Pancreas (tissue), 10 donors: ENCODE measurements at regions not wholly inside any gene's neighbourhood (a gene's known extent, or its start where the extent isn't known, plus 50 kb on each side); places are given as distances from the start of the nearest gene placed in this dataset.

ENCODE experiments used
- ATAC-seq, 4 donors: fragments of 200-7000 bp; cut with Tn5 transposase; one replicate each; pipeline versions ENCODE4 v1.8.0 to v1.9.1; 2020; ENCODE audit warnings: mild to moderate bottlenecking in 4 of 4, moderate library complexity in 4 of 4
- DNase-seq, 6 donors: peaks; one replicate each; pipeline ENCODE4 v3.0.0-alpha.2; 2020
- FAIRE-seq: peaks from 2 replicates; lab custom pipeline; 2012; peaks lifted over from hg19 to GRCh38; lab: Jason Lieb, UNC
- H3K27ac ChIP-seq, 4 donors: fragments of 200-600 bp; sonication (generic); 1 replicate in 3 of 4; 2 replicates in 1 of 4; pipeline versions ENCODE4 v1.5.0 to v1.8.0; 2020
- H3K27me3 ChIP-seq, 4 donors: fragments of 200-600 bp; one replicate each; pipeline ENCODE4 v1.8.0; 2021
- H3K36me3 ChIP-seq, 3 donors: fragments of 200-600 bp; sonication (generic) in 1 of 3; one replicate each; pipeline versions ENCODE4 v1.5.0 to v1.8.0; 2020 to 2021
- H3K4me1 ChIP-seq, 3 donors: fragments of 200-600 bp; one replicate each; pipeline ENCODE4 v1.8.0; 2021
- H3K4me3 ChIP-seq, 4 donors: fragments of 200-600 bp; sonication (generic) in 2 of 4; one replicate each; pipeline versions ENCODE4 v1.5.0 to v1.8.0; 2020 to 2021
- H3K9me3 ChIP-seq, 4 donors: fragments of 200-600 bp; one replicate each; pipeline ENCODE4 v1.8.0; 2021
- CTCF ChIP-seq, 4 donors: fragments of 200-600 bp; sonication (generic) in 3 of 4; IDR thresholded peaks; one replicate each; pipeline versions ENCODE4 v1.5.0 to v1.8.0; 2021; ENCODE audit warnings: antibody characterized with exemption in 4 of 4
- WGBS, 2 donors: extraction: QIAGEN DNeasy Blood & Tissue Kit; methylation state at CpG; one replicate each; pipeline ENCODE4 v1.1.7; 2013; 5-methylcytosine and 5-hydroxymethylcytosine counted together
- intact Hi-C, 3 donors: fragments of 100-400 bp; cut with DNase I; formaldehyde crosslinking; loops; one replicate each; pipeline versions ENCODE4 v1.11.1 to v1.14.2; 2022
- donor health status: healthy with polysubstance abuse.
- donor health status: DM: no; HTN: no; CAD: no; lungs with moderate emphysema.
- donor health status: DM: no; HTN: no; CAD: no.
- donor health status: control.
- donor health status: control.
- donor health status: Bipolar disorder and iron deficiency.
- donor health status: DM: yes; HTN: yes; CAD: no.
- donor health status: DM: no; HTN: no; CAD: no.
- donor health status: DM: no; HTN: no; CAD: no.
- donor health status: DM: yes; HTN: yes; CAD: no.

- FAIRE-seq: no peak
- H3K4me3 ChIP-seq: no peak overlapping the region
- no peak for TF ChIP-seq CTCF (IDR thresholded peaks at IDR 0.05)
- DNase-seq: no peak
- intact Hi-C loops: loop anchor here in 1 of 3 donors (10.0 kb wide), 1 partner anchor 79 kb away; no protein-coding TSS in a partner anchor
- 87 to 94% methylated on average over 24 to 27 of the region's 27 CpGs for WGBS, 2 donors
- H3K27me3 ChIP-seq: no peaks in the 10 kb centered on the region
- no peaks in the 10 kb centered on the region for H3K36me3 ChIP-seq
- peaks cover 6 to 25% (median 10%) of the 10 kb centered on the region in 3 donors for H3K4me1 ChIP-seq
- no peaks in the 10 kb centered on the region for H3K9me3 ChIP-seq
- ATAC-seq: no peak
- no peak overlapping the region for H3K27ac ChIP-seq
These were observed 168.8 kb downstream of the CD24 start for GRCh38 chr6:106805771-106806170.

GRCh38 chr6:106804346-106805335, 169.9 kb downstream of the CD24 start:
- intact Hi-C loops: loop anchor here in 1 of 3 donors (10.0 kb wide), 1 partner anchor 80 kb away; no protein-coding TSS in a partner anchor
- Histone ChIP-seq H3K4me1 (peaks cover 14 to 34% (median 22%) of the 10 kb centered on the region in 3 donors), H3K4me3 (no peak overlapping the region), H3K9me3 (no peaks in the 10 kb centered on the region), H3K36me3 (no peaks in the 10 kb centered on the region), H3K27me3 (no peaks in the 10 kb centered on the region), H3K27ac (peak overlapping the region in 3 of 4 donors; percentile 10 to 40 (median 20))
- FAIRE-seq: no peak
- DNase-seq: peak in 1 of 6 donors; percentile 25
- TF ChIP-seq CTCF (IDR thresholded peaks at IDR 0.05): no peak
- 61 to 66% methylated on average over 7 of the region's 7 CpGs for WGBS, 2 donors
- ATAC-seq: peak in 3 of 4 donors; percentile 14 to 40 (median 36)

- DNase-seq (no peak), FAIRE-seq (no peak), ATAC-seq (no peak)
- Histone ChIP-seq H3K27me3 (no peaks in the 10 kb centered on the region), H3K36me3 (no peaks in the 10 kb centered on the region), H3K4me1 (peaks cover 25 to 46% (median 36%) of the 10 kb centered on the region in 3 donors), H3K9me3 (no peaks in the 10 kb centered on the region), H3K4me3 (no peak overlapping the region), H3K27ac (peak overlapping the region in 2 of 4 donors; percentile 8 to 13)
- intact Hi-C loops: loop anchor here in 1 of 3 donors (10.0 kb wide), 1 partner anchor 82 kb away; no protein-coding TSS in a partner anchor
- WGBS, 2 donors: 81 to 85% methylated on average over 1 of the region's 1 CpG
- TF ChIP-seq CTCF (IDR thresholded peaks at IDR 0.05): no peak
These were observed 171.3 kb downstream of the CD24 start for GRCh38 chr6:106803188-106803587.

- peaks cover 26 to 53% (median 41%) of the 10 kb centered on the region in 3 donors for H3K4me1 ChIP-seq
These were observed 172.4 kb downstream of the CD24 start for GRCh38 chr6:106802139-106802538.

More at GRCh38 chr6:106802139-106802538, 172.4 kb downstream of the CD24 start:
- FAIRE-seq (no peak), DNase-seq (no peak), ATAC-seq (peak in 3 of 4 donors; percentile 11 to 22 (median 19))
- intact Hi-C loops: loop anchor here in 1 of 3 donors (10.0 kb wide), 1 partner anchor 83 kb away; no protein-coding TSS in a partner anchor
- Histone ChIP-seq H3K4me3 (no peak overlapping the region), H3K9me3 (no peaks in the 10 kb centered on the region), H3K27me3 (no peaks in the 10 kb centered on the region), H3K27ac (peak overlapping the region in 2 of 4 donors; percentile 33 to 60), H3K36me3 (no peaks in the 10 kb centered on the region)
- WGBS, 2 donors: 16 to 23% methylated on average over 5 of the region's 5 CpGs
- TF ChIP-seq CTCF (IDR thresholded peaks at IDR 0.05): no peak
